ENCODE measurements at regions not wholly inside any gene's neighbourhood (a gene's known extent, or its start where the extent isn't known, plus 50 kb on each side); places are given as distances from the start of the nearest gene placed in this dataset.

- H3K4me1 ChIP-seq, result no peaks in the 10 kb centered on the region
- no peak for DNase-seq (ENCODE audit: low spot score in 2 of 2)
- H3K9me3 ChIP-seq, result no peaks in the 10 kb centered on the region
- 94% methylated on average over 1 of the region's 1 CpG for WGBS
- no peak for TF ChIP-seq EP300 (IDR thresholded peaks at IDR 0.05)
- no peak for TF ChIP-seq POLR2AphosphoS5 (IDR thresholded peaks at IDR 0.05)
- TF ChIP-seq CTCF (IDR thresholded peaks at IDR 0.05), result no peak
- TF ChIP-seq POLR2A (IDR thresholded peaks at IDR 0.05), result no peak
- H3K27me3 ChIP-seq, result no peaks in the 10 kb centered on the region
- H3K4me3 ChIP-seq, result no peak overlapping the region
- H3K27ac ChIP-seq, result no peak overlapping the region
- no peaks in the 10 kb centered on the region for H3K36me3 ChIP-seq
These were observed 449.3 kb upstream of the CITED2 start for GRCh38 chr6:139823808-139824126.

GRCh38 chr6:139823099-139823807 is 448.8 kb upstream of the CITED2 start:
- Histone ChIP-seq H3K4me1 (no peaks in the 10 kb centered on the region), H3K4me3 (no peak overlapping the region), H3K36me3 (no peaks in the 10 kb centered on the region), H3K27me3 (no peaks in the 10 kb centered on the region), H3K27ac (no peak overlapping the region), H3K9me3 (no peaks in the 10 kb centered on the region)
- TF ChIP-seq POLR2AphosphoS5 (IDR thresholded peaks at IDR 0.05) (no peak), CTCF (IDR thresholded peaks at IDR 0.05) (no peak), POLR2A (IDR thresholded peaks at IDR 0.05) (no peak), EP300 (IDR thresholded peaks at IDR 0.05) (no peak)
- no peak for DNase-seq (ENCODE audit: low spot score in 2 of 2)
- 89% methylated on average over 5 of the region's 5 CpGs for WGBS

DNA sequence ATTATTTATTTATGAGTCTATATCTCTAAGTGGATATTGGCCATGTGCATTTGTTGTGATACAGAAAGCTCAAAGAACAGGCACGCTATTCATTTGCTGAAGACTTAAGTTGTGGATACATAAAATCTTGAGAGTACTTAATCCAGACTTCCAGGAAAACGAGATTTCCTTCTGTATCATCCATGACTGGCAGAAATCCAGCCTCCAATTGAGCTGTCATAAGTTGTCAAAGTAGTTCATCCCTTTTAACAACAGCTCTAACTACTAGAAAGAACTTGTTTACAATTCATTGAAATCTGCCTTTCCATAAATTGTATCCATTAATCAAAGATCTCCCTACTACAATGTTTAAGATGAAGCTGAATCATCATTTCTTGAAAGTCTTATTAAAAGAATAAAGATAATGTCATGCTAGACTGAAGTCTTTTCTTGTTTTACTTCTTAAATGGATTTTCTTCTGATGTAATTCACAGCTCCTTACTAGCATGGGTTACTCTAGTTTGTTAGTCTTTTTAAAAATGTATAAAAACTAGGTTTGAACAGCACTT is 447.3 kb upstream of the CITED2 start:
- no peaks in the 10 kb centered on the region for H3K27me3 ChIP-seq
- no peaks in the 10 kb centered on the region for H3K36me3 ChIP-seq
- TF ChIP-seq CTCF (IDR thresholded peaks at IDR 0.05), result no peak
- no peak for TF ChIP-seq EP300 (IDR thresholded peaks at IDR 0.05)
- TF ChIP-seq POLR2AphosphoS5 (IDR thresholded peaks at IDR 0.05), result no peak
- no peak for TF ChIP-seq POLR2A (IDR thresholded peaks at IDR 0.05)
- no peaks in the 10 kb centered on the region for H3K9me3 ChIP-seq
- H3K4me1 ChIP-seq, result no peaks in the 10 kb centered on the region
- H3K4me3 ChIP-seq, result no peak overlapping the region
- no peak overlapping the region for H3K27ac ChIP-seq
- no peak for DNase-seq (ENCODE audit: low spot score in 2 of 2)
- 26% methylated on average over 2 of the region's 2 CpGs for WGBS

- no peak for DNase-seq (ENCODE audit: low spot score in 2 of 2)
- H3K36me3 ChIP-seq, result no peaks in the 10 kb centered on the region
- TF ChIP-seq POLR2AphosphoS5 (IDR thresholded peaks at IDR 0.05) (no peak), CTCF (IDR thresholded peaks at IDR 0.05) (no peak), POLR2A (IDR thresholded peaks at IDR 0.05) (no peak), EP300 (IDR thresholded peaks at IDR 0.05) (no peak)
- no peaks in the 10 kb centered on the region for H3K9me3 ChIP-seq
- no peaks in the 10 kb centered on the region for H3K4me1 ChIP-seq
- 68% methylated on average over 1 of the region's 1 CpG for WGBS
- no peaks in the 10 kb centered on the region for H3K27me3 ChIP-seq
- H3K4me3 ChIP-seq, result no peak overlapping the region
- no peak overlapping the region for H3K27ac ChIP-seq
These were observed 445.8 kb upstream of the CITED2 start for GRCh38 chr6:139820210-139820609.

GRCh38 chr6:139819776-139820175 is 445.3 kb upstream of the CITED2 start:
- H3K27ac ChIP-seq, result no peak overlapping the region
- 86% methylated on average over 4 of the region's 4 CpGs for WGBS
- no peak for TF ChIP-seq POLR2A (IDR thresholded peaks at IDR 0.05)
- TF ChIP-seq EP300 (IDR thresholded peaks at IDR 0.05), result no peak
- TF ChIP-seq POLR2AphosphoS5 (IDR thresholded peaks at IDR 0.05), result no peak
- TF ChIP-seq CTCF (IDR thresholded peaks at IDR 0.05), result no peak
- no peak overlapping the region for H3K4me3 ChIP-seq
- no peaks in the 10 kb centered on the region for H3K4me1 ChIP-seq
- no peaks in the 10 kb centered on the region for H3K27me3 ChIP-seq
- no peak for DNase-seq (ENCODE audit: low spot score in 2 of 2)
- no peaks in the 10 kb centered on the region for H3K9me3 ChIP-seq
- no peaks in the 10 kb centered on the region for H3K36me3 ChIP-seq
